HS-27A (cell line): ENCODE measurements at regions not wholly inside any gene's neighbourhood (a gene's known extent, or its start where the extent isn't known, plus 50 kb on each side); places are given as distances from the start of the nearest gene placed in this dataset.
"Not testable (repeated sequence)": the region's sequence is repeated elsewhere in the genome, so short reads cannot be mapped to it uniquely, and the experiment has no call there.

Experiments used
- DNase-seq: peaks from one replicate; pipeline ENCODE4 v3.0.0-alpha.2; 2012; ENCODE audit warnings: low read depth, missing footprints

DNA sequence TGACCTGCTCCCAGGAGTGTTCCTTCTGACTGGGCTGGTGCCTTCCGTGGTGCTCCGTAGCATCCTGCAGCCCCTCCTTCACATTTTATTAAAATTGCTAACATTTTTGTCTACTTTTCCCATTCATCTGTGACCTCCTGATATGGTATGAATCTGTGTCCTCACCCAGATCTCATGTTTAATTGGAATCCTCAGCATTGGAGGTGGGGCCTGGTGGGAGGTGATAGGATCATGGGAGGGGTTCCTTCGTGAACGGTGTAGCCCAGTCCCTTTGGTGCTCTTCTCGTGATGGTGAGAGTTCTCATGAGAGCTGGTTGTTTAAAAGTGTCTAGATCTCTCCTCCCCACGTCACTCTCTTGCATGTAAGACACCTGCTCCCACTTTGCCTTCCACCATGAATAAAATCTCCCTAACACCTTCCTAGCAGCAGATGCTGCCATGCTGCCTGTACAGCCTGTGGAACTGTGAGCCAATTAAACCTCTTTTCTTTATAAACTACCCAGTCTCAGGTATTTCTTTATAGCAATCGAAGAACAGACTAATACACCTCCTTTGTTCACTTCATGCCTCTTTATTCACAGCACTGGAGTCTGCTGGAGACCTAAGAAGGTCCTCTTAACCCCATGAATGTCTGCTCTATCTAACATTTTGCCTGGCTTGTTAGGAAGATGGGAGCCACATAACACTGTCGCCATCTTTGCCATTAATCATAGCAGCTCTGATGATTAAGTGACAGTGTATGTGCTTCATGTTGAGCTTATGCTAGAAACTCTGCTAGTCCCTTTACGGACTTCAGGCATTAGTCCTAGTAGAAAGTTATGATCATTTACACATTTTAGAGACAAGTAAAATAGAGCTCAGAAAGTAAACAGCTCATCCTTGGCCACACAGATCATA, 377.7 kb upstream of the MAF start:
- no peak for DNase-seq

DNA sequence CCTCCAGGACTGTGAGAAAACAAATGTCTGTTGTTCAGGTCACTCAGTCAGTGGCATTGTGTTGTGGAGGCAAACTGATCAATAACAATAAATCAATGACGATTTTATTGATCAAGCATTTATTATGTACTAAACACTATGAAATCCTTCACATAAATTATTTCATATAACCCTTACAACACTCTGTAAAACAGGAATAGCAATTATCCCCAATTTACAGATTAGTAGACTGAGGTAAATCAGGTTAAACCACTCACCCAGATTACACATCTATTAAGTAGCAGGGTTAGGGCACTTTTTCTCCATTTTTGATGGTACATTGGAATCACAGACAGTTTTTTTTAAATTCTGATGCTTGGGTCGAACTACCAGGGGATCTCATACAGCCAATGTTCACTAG, 372.8 kb upstream of the MAF start:
- DNase-seq = no peak

DNA sequence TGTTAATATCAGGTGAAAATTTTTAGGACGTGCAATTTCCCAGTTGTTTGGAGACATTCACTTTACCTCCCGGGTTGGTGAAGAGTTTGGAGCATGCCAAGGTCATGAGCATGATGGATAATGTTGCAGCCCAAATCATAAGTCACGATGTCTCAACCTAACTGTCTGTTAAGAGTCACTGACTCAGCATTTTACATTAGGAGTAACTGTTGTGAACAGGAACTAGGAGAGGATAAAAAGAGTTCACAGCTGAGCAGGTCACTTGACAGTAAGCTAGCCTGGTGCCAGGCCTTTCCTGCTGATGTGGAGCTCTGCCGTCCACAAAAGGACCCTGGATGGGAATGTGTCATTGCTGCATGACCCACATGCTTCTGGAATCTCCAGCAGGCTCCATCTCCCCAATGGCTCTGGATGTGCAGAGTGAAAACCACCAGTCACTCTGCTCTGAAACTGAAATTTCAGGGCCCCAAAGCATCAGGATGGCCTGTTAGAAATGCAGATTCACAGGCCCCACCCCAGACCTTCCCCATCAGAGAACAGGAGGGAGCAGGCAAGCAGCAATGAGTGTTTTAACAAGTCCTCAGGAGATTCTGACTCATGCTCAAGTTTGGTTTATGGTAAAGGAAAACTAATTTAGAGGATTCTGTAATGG, 371.6 kb upstream of the MAF start:
- DNase-seq = no peak

DNA sequence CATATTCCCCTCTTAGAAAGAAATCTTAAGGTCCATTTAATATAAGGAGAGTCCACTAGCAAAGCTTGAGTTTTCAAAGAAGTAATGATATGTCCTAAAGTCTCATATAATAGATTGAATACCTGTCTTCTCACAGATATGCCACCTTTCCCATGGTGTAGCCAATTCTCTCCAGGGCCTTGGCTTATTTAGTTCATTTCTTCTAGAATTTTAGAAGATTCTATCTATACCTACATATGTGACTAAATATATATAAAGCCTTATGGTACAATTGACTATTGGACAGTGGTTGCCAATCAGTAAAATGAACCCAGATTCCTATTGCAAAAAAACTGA, 370.7 kb upstream of the MAF start:
- DNase-seq = no peak

DNA sequence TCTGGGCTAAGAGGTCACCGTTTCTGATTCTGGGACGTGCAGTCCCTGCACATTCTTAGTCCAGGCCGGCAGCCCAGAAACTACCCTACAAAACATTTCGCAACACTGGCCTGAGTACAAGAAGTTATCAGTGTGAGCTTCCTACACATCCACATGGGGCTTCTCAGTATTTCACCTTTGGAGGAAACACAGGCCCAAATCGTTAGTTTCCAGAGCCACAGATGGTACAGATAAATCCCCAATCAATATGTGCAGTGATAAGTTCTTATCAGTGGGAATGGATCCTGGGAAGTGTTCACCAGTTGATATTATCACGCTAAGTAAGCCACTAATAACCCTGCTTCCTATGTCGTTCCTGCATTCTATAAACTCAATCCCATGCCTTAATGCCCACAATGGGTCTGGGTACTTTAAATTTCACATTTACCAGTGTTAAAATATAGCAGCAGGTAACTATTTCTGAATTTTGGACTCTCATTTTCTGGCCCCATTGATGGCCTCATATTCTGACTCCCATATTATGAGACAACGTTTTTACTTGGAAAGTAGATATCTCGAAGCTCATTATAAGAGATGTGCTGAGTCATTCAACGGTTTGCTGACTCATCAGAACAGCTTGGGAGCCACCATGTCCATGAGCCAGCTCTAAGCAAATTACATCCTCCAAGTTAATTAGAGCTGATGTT, 370.2 kb upstream of the MAF start:
- no peak for DNase-seq

DNA sequence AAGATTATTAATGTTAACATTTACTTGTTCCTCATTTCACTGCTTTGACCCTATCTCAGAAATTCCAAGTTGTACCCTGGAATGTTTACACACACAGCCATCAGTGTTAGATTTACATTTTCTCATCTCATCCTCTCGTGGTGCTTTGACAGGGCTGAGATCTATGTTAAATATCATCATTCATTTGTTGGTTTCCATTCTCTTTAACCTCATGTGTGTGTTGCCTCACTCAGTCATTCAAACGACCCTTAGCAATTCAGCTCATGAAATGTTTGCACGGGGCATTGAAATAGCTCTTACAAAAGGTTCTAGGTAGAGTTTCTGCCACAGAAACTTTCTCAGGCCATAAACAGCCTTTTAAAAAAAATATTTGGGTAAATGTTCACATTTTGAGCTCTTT, 369.6 kb upstream of the MAF start:
- DNase-seq = no peak

DNA sequence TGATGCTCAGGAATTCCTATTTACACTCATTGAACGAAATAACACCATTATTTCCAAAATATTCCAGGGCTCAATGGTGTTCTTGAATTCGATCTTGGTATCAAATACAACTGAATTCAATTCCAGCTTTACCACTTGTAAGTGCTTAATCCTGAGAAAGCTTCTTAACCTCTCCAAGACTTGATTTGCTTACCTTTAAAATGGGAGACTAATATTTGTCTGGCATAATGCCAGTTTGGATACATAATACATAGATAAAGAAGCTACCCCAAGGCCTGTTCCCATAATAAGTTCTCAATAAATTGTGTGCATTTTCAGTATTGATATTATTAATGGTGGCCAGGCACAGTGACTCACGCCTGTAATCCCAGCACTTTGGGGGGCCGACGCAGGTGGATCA, 368.9 kb upstream of the MAF start:
- DNase-seq = no peak

DNA sequence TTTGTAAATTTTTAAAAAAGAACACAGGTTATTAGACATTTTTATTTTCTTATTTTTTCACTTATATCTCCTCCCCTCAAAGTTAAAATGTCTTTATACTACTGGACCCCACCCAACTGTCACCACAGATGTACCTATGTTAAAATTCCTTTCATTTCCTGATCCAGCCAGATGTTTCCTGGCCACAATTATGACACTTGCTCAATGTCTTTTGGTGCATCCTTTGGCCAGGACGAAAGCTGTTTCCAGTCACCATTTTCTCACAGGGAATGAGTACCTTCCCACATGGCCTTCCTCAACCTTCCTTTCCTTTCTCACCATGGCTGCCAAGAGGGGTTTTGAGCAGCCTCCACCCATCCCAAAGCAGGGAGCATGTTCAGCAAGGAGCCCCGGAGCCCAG, 365.7 kb upstream of the MAF start:
- DNase-seq = no peak

DNA sequence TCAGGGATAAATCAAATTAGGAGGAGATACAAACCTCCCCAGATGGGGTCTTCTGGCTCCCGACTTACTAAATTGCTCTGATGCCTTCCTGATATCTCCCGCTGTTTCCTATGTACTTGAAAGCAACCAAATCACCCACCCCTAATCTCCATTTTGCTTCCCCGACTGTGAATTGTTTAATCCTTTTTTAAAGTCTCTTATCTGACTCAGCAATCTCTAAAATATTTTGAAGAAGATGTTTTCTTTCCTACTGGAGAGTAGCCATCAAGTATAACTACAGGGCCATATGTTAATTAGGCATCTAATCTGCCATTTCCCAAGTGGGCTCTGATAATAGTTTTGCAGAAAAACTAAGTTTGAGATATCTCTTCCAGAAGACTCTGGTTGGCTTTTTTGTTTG, 365.2 kb upstream of the MAF start:
- no peak for DNase-seq

DNA sequence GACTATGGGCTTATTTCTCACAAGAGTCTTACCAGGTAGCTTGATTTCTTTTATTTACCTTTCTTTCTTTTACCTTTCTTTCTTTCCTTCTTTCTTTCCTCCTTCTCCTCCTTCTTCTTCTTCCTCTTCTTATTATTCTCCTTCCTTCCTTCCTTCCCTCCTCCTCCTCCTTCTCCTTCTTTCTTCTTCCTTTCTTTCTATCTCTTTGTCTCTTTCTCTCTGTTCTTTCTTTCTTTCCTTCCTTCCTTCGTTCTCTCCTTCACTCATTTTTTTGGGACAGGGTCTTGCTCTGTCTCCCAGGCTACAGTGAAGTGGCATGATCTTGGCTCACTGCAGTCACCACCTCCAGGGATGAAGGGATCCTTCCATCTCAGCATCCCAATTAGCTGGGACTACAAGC, 363.6 kb upstream of the MAF start:
- no peak for DNase-seq

DNA sequence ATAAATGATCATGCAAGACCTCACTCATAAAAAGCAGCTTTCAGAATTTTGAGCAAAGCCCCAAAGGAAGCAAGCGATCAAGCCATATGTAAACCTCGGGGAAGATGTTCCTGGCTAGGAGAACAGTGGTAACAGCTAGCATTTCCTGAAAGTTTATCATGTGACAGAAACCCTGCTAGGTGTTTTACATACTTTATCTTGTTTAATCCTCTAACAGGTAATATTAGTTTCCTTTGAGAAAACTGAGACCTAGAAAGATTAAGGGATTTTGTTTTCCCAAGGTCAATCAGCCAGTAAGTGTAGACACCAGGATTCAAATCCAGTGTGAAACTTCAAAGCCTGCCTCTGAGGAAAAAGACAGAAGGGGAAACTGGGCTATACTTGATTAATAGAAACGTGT, 362.4 kb upstream of the MAF start:
- no peak for DNase-seq

DNA sequence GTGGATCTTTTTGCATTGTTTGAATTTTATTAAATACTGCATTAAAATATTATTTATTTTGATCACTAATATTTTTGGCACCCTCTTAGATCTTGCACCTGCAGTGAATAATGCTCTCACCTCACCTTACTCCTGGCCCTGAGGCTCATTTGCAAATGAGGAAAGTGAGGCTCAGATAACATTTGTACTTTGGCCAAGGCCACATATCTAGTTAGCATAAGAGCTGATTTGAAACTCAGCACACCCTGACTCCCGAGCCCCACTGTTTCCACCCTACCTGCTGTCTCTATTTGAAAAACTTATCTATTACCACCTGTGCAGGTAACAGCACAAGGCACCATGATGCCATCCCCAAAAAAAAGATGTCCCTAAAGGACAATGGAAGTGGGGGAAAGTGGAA, 358.7 kb upstream of the MAF start:
- DNase-seq = no peak

DNA sequence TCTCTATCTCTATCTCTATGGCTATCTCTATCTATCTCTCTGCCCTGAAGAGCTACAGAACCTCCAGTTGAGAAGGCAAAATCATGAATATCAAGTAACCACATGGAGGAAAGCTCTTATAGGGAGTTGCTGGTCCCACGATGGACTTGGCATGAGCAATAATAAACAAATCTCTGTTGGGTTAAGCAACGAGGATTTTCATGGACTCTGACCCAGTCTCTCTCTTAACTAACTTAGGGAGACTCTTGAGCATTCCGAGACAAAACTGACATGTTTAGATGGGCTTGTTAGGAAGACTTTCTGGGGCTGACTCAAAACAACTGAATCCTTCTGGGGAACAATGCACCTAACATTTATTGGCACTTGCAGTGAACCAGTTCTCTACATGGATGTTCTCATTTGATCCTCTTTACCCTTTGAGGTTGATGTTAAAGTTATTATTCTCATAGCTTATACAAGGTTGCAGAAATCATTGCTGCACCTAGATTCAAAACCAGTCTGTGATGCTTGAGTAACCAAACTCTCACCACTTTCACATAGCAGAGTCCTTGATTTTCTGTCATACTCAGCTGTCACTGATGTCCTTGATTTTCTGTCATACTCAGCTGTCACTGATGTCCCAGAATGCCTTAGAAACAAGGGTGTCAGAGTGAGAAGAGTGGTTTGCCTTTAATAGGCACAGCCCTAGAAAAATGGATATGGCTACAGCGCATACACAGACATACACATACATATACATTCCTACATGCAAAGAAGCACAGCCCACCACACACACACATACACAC, 354.6 kb upstream of the MAF start:
- DNase-seq = no peak

DNA sequence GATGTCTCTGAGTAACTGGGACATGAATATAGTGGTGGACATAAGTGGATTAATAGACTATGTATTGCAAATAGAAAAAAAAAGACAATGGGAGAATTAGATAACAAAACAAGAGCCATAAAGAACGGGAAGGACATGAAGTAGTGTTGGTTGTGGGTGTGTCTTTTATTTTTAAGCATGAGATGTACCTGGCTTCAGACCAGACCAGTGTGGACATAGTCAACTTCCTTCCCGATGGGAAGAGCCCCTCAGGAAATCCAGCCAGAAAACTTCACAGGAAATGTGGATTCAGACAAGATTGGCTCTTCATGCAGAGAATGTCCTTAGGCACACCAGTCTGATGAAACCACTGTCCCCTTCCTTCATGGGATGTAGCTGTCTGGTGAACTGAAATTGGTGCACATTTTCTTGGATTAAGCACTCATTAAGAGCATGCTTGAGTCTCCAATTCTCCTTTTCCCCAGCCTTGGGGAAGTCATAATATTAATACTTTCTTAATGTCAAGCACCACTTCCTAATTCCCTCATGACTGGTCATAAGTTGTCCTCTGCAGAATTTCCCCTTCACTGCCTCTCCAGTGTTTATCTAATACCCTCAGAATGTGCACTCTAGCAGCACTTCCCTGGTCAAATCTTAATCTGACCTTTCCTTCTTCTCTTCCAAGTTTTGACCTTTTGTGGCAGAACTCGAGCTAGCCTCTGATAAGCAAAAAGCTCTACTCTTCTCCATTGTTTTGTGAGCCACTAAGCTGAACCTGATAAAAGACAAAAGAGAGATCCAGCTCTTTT, 350.6 kb upstream of the MAF start:
- no peak for DNase-seq

DNA sequence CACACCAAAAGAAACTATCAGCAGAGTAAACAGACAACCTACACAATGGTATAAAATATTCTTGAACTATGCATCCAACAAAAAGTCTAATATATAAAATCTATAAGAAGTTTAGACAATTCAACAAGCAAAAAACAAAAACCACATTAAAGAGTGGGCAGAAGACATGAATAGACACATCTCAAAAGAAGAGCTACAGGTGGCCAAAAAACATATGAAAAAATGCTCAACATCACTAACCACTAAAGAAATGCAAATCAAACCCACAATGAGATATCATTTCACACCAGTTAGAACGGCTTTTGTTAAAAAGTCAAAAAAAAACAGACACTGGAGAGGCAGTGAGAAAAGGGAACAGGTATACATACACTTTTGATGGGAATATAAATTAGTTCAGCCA, 348.9 kb upstream of the MAF start:
- no peak for DNase-seq

DNA sequence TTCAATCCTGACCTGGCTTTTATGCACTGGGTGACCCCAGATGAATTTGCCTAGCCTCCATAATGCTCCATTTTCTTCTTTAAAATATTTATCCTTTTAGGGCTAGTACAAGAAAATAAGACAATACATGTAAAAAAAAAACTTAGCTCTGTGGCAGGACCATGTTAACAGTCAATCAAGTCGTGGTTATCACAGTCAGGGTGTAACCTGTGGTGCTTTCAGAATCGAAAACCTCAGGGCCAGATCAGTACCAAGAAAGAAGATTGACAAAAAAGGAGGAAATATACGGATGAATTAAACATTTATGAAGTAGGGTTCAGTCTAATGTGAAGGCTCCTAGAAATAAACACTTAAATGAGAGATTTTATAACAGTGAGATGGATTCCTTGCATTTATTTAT, 347.2 kb upstream of the MAF start:
- DNase-seq = no peak

DNA sequence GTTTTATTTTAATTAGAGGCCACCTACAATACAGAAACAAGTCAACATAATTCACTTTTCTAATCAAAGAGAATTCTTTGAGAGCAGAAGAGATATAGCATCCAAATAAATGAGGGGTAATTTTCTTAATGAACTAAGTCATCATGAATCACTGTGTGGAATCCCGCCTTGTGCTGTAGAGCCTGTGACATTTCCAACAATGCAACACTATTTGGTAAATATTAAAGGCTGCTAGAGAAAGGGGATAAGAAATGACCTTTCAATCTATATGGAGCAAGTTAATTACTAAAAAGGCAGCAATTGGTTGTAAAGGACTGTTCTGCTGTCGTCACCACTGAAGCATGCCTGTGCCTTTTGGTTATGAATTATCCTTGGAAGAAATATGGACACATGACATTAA, 345.7 kb upstream of the MAF start:
- DNase-seq = no peak

DNA sequence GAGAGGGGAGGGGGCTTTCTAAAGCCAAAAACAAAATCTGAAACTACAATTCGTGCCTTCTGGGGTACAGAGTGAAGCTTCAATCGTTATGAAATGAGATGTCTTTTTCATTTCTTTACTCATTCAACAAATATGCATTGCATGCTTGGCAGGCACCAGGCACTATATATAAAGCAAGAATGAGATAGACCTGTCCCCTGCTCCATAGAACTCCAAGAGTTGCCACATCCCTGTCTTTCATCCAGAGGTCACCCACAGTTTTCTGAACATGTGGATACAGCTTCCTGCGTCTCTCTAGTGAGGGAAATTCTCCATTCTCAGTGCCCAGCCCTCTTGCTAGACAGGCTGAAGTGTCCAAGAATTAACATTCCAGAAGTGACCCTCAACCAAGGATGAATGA, 343.2 kb upstream of the MAF start:
- DNase-seq = no peak

DNA sequence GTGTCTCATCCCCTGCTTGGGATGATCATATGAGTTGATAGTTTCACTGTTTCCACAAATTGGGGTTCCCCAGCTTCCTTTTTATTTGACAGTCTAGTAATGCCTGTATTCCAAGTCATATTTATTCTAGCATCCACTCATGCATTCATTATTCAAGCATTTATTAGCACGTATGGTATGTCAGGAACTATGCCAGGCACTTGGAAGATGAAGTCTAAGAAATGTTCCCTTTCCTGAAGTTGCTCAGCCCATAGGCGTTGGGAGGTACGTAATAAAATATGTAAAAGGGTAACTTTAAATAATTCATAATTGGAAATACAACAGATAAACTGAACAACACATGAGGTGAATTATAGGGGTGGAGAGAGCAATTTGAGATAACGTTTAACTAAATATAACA, 338.0 kb upstream of the MAF start:
- DNase-seq = no peak

DNA sequence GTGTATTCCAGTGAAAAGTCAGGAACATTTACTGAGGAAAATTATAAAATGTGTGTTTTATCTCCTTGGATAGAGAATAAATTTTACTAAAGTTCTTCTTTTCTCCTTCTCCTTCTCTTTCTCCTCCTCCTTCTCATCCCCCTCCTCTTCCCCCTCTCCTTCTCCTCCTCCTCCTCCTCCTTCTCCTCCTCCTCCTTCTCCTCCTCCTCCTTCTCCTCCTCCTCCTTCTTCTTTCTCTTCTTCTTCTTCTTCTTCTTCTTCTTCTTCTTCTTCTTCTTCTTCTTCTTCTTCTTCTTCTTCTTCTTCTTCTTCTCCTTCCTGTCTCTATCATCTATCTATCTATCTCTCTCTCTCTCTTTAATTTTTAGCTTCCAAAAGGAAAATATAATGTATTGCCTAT, 337.1 kb upstream of the MAF start:
- DNase-seq = not testable (repeated sequence)

DNA sequence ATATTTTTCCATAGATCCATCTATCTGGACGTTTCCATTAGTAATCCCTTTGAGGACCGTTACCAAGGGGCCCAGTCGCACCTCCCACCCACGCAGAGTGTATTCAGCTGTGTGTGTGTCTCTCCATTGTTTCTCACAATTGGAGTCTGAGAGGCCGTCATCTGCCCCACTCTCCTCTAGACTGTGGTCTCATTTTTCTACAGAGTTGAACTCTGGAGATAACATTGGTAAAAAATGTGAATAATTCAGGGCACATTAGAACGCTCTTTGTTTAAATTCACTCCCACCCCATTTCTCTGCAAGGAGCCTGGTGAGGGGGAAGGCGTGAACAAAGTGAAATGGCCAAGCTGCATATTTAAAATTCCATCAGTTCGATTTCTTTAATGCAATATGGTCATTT, 333.1 kb upstream of the MAF start:
- DNase-seq = no peak

DNA sequence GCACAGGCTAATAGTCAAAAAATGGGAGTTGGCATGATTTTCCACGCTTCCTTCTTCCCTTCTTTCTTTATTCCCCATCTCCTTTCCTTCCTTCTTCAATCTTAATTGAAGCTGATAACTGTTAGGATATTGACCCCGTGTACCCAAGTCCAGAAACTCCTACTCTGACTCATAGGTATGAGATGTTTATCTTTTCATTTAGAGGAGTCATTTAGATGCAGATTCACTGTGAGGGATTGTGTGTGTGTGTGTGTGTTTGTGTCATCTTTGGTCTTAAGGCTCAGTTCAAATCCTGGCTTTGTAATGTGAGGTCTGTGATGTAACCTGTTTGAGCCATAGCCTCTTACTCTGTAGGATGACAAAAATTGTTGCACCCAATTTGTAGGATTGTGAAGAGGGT, 332.0 kb upstream of the MAF start:
- no peak for DNase-seq
